HepG2 (cell line): ENCODE measurements at regions not wholly inside any gene's neighbourhood (a gene's known extent, or its start where the extent isn't known, plus 50 kb on each side); places are given as distances from the start of the nearest gene placed in this dataset.

ENCODE experiments used
- ATAC-seq: fragments of 200-7000 bp; cut with Tn5 transposase; 3 replicates; pipeline ENCODE4 v1.9.1; 2020; ENCODE audit warnings: mild to moderate bottlenecking, moderate library complexity
- BruUV-seq: library from RNA; stranded (reverse); fragments of 400-500 nt; replicated peaks from 2 replicates; lab custom pipeline; 2021; lab: Mats Ljungman, UMichigan
- CTCF ChIA-PET: fragments of 300-600 bp; formaldehyde crosslinking; extraction: SDS; loops from one replicate; lab custom pipeline; 2021; ENCODE audit warnings: low total read pairs, inconsistent platforms, low intra/inter-chr PET ratio; lab: Yijun Ruan, JAX
- POLR2A ChIA-PET: fragments of 350-600 bp; sonication (Branson Sonifier 250); formaldehyde crosslinking; loops from one replicate; lab custom pipeline; 2020; ENCODE audit warnings: antibody characterized with exemption, inconsistent platforms; lab: Yijun Ruan, JAX
- DNase-seq: peaks from one replicate; pipeline ENCODE4 v3.0.0-alpha.2; 2015; ENCODE audit warnings: low spot score
- FAIRE-seq: peaks from 3 replicates; lab custom pipeline; 2011; peaks lifted over from hg19 to GRCh38; lab: Jason Lieb, UNC
- H2AFZ ChIP-seq: one replicate; pipeline ENCODE4 v1.6.1; 2011; ENCODE audit warnings: low read length, inconsistent platforms
- H3K27ac ChIP-seq: fragments of 300-600 bp; 3 replicates; pipeline ENCODE4 v1.8.0; 2011; ENCODE audit warnings: mixed run types, mild to moderate bottlenecking, mixed read lengths, low read length, inconsistent platforms; ENCODE audit not compliant: insufficient read depth; ENCODE audit errors: extremely low read length
- H3K27me3 ChIP-seq, 2 experiments: fragments of 200-600 bp in 1 of 2; 2 replicates in 1 of 2; 3 replicates in 1 of 2; pipeline versions ENCODE4 v1.6.0 to v1.8.0; 2011; ENCODE audit warnings: low read length in 2 of 2, mild to moderate bottlenecking in 2 of 2, moderate library complexity in 2 of 2, inconsistent platforms in 1 of 2; ENCODE audit not compliant: insufficient read depth in 2 of 2, control insufficient read depth in 1 of 2
- H3K36me3 ChIP-seq, 2 experiments: fragments of 200-600 bp in 1 of 2; replicated peaks in 1 of 2; 2 replicates in 1 of 2; 3 replicates in 1 of 2; pipeline versions ENCODE4 v1.5.1 to v1.8.0; 2011; ENCODE audit warnings: low read length in 2 of 2, inconsistent platforms in 1 of 2; ENCODE audit not compliant: insufficient read depth in 2 of 2, control insufficient read depth in 1 of 2
- H3K4me1 ChIP-seq: 2 replicates; pipeline ENCODE4 v1.5.1; 2012; ENCODE audit warnings: low read length, inconsistent platforms; ENCODE audit not compliant: insufficient read depth
- H3K4me2 ChIP-seq: 2 replicates; pipeline ENCODE4 v1.6.0; 2011; ENCODE audit warnings: low read depth, low read length, inconsistent platforms
- H3K4me3 ChIP-seq, 3 experiments: fragments of 200-600 bp in 1 of 3; sonication (generic), shearing (Covaris generic) in 1 of 3; replicated peaks in 1 of 3; 2 replicates each; pipeline ENCODE4 v1.5.1; 2011 to 2016; ENCODE audit warnings: low read length in 3 of 3, inconsistent platforms in 2 of 3, low read depth in 2 of 3, mild to moderate bottlenecking in 2 of 3, control low read depth in 1 of 3, mixed read lengths in 1 of 3; ENCODE audit not compliant: insufficient read depth in 1 of 3
- H3K79me2 ChIP-seq: one replicate; pipeline ENCODE4 v1.6.1; 2011; ENCODE audit warnings: low read length, inconsistent platforms; ENCODE audit not compliant: insufficient read depth
- H3K9ac ChIP-seq: 2 replicates; pipeline ENCODE4 v1.6.0; 2011; ENCODE audit warnings: mild to moderate bottlenecking, low read depth, low read length, inconsistent platforms; ENCODE audit not compliant: insufficient read depth
- H3K9me3 ChIP-seq: 2 replicates; pipeline ENCODE4 v1.5.1; 2012; ENCODE audit warnings: mild to moderate bottlenecking, low read length
- H4K20me1 ChIP-seq: 2 replicates; pipeline ENCODE4 v1.6.0; 2011; ENCODE audit warnings: inconsistent platforms, mild to moderate bottlenecking, low read length, moderate library complexity; ENCODE audit not compliant: insufficient read depth
- JDP2 ChIP-seq: sonication (generic); formaldehyde crosslinking; IDR thresholded peaks from 2 replicates; pipeline ENCODE4 v1.8.1; 2022; ENCODE audit warnings: missing genetic modification reagents, borderline replicate concordance
- KIAA2018 ChIP-seq: sonication (generic); formaldehyde crosslinking; IDR thresholded peaks from 2 replicates; pipeline ENCODE4 v1.5.0; 2020; ENCODE audit warnings: mild to moderate bottlenecking, missing genetic modification reagents, borderline replicate concordance
- NR2F1 ChIP-seq, 2 experiments: fragments of 450-650 bp in 1 of 2; formaldehyde crosslinking in 1 of 2; IDR thresholded peaks; 2 replicates each; pipeline versions ENCODE4 v1.5.0 to v1.6.1; 2016 to 2020; ENCODE audit warnings: mild to moderate bottlenecking in 1 of 2, missing compliant biosample characterization in 1 of 2, missing genetic modification reagents in 1 of 2, moderate library complexity in 1 of 2
- WGBS: methylation state at CpG from one replicate; pipeline ENCODE4 v1.1.6; 2017; ENCODE audit warnings: low lambda C conversion rate; 5-methylcytosine and 5-hydroxymethylcytosine counted together
- in situ Hi-C: cut with HindIII; loops from 2 replicates; pipeline ENCODE4 v1.10.0; 2017; ENCODE audit warnings: low pct_unique_long_range_greater_than_20kb; ENCODE audit not compliant: extremely low pct_ligation_motif_present
- intact Hi-C: fragments of 100-400 bp; cut with micrococcal nuclease; formaldehyde crosslinking; loops from one replicate; pipeline ENCODE4 v1.10.0; 2022; ENCODE audit not compliant: unreplicated experiment

- BruUV-seq, result no TSS peak
- no peak for FAIRE-seq
Observed at GRCh38 chr13:76271728-76272232, 614.4 kb downstream of the KCTD12 start.

More at GRCh38 chr13:76271728-76272232, 614.4 kb downstream of the KCTD12 start:
- Histone ChIP-seq H4K20me1 (no peaks in the 10 kb centered on the region), H3K79me2 (no peaks in the 10 kb centered on the region), H3K27me3 (no peaks in the 10 kb centered on the region), H3K4me2 (no peak overlapping the region), H3K4me3 (no peak overlapping the region), H3K9me3 (no peaks in the 10 kb centered on the region), H3K36me3 (no peaks in the 10 kb centered on the region), H3K27ac (no peak overlapping the region), H3K9ac (no peak overlapping the region), H2AFZ (no peak overlapping the region), H3K4me1 (no peaks in the 10 kb centered on the region)
- intact Hi-C loops, result no loop called here
- in situ Hi-C loops, result no loop called here
- TF ChIP-seq KIAA2018 (no peak), JDP2 (CRISPR knock-in tag) (no peak), NR2F1 (CRISPR knock-in tag; IDR thresholded peaks at IDR 0.05) (no peak)
- no peak for ATAC-seq
- WGBS, result 0% methylated on average over 1 of the region's 2 CpGs
- POLR2A ChIA-PET, result no interaction called here
- no peak for DNase-seq
- CTCF ChIA-PET, result no interaction called here
